Esophagus muscularis mucosa (tissue), 4 donors: ENCODE measurements at regions not wholly inside any gene's neighbourhood (a gene's known extent, or its start where the extent isn't known, plus 50 kb on each side); places are given as distances from the start of the nearest gene placed in this dataset.

ENCODE experiments used
- DNase-seq: peaks from one replicate; pipeline ENCODE4 v3.0.0-alpha.2; 2017; ENCODE audit errors: extremely low spot score
- H3K27ac ChIP-seq, 4 donors: fragments of 200-600 bp; sonication (generic); replicated peaks in 1 of 4; 1 replicate in 3 of 4; 2 replicates in 1 of 4; pipeline ENCODE4 v1.5.1; 2016 to 2019; ENCODE audit warnings: mild to moderate bottlenecking in 1 of 4
- H3K27me3 ChIP-seq, 4 donors: fragments of 200-600 bp; sonication (generic); one replicate each; pipeline versions ENCODE4 v1.5.1 to v1.6.0; 2016 to 2019
- H3K36me3 ChIP-seq, 4 donors: fragments of 200-600 bp; sonication (generic); one replicate each; pipeline ENCODE4 v1.5.1; 2016 to 2019
- H3K4me1 ChIP-seq, 4 donors: fragments of 200-600 bp; sonication (generic); one replicate each; pipeline ENCODE4 v1.5.1; 2016 to 2019
- H3K4me3 ChIP-seq, 4 donors: fragments of 200-600 bp; sonication (generic); 1 replicate in 2 of 4; 2 replicates in 2 of 4; pipeline ENCODE4 v1.5.1; 2016 to 2019; ENCODE audit warnings: mild to moderate bottlenecking in 4 of 4, moderate library complexity in 1 of 4
- H3K9me3 ChIP-seq, 4 donors: fragments of 200-600 bp; sonication (generic); 1 replicate in 3 of 4; 2 replicates in 1 of 4; pipeline ENCODE4 v1.5.1; 2016 to 2019
- CTCF ChIP-seq, 3 experiments: fragments of 200-600 bp in 2 of 3; fragments of 450-650 bp in 1 of 3; sonication (generic) in 2 of 3; IDR thresholded peaks; one replicate each; pipeline ENCODE4 v1.5.1; 2017 to 2019; ENCODE audit warnings: antibody characterized with exemption in 3 of 3, mild to moderate bottlenecking in 2 of 3, moderate library complexity in 1 of 3
- EP300 ChIP-seq: sonication (generic); formaldehyde crosslinking; IDR thresholded peaks from one replicate; pipeline ENCODE4 v1.6.1; 2017; ENCODE audit warnings: antibody characterized with exemption
- POLR2A ChIP-seq: fragments of 450-650 bp; IDR thresholded peaks from one replicate; pipeline ENCODE4 v1.6.1; 2017; ENCODE audit warnings: antibody characterized with exemption, moderate library complexity, mild to moderate bottlenecking, low read depth
- POLR2AphosphoS5 ChIP-seq, 2 donors: sonication (generic); formaldehyde crosslinking; IDR thresholded peaks; one replicate each; pipeline ENCODE4 v1.6.1; 2017; ENCODE audit warnings: antibody characterized with exemption in 2 of 2
- WGBS: methylation state at CpG from one replicate; pipeline ENCODE4 v1.1.5; 2018; 5-methylcytosine and 5-hydroxymethylcytosine counted together
- intact Hi-C: fragments of 100-400 bp; cut with DNase I; formaldehyde crosslinking; loops from one replicate; pipeline ENCODE4 v1.15.1; 2023

- intact Hi-C loops, result no loop called here
- no peaks in the 10 kb centered on the region for H3K36me3 ChIP-seq
- no peaks in the 10 kb centered on the region for H3K4me1 ChIP-seq
- H3K4me3 ChIP-seq, result no peak overlapping the region
- TF ChIP-seq POLR2AphosphoS5 (IDR thresholded peaks at IDR 0.05) (no peak), CTCF (IDR thresholded peaks at IDR 0.05) (no peak), POLR2A (no peak), EP300 (no peak)
- no peaks in the 10 kb centered on the region for H3K9me3 ChIP-seq
- no peak for DNase-seq
- 59% methylated on average over 4 of the region's 4 CpGs for WGBS
- H3K27me3 ChIP-seq, result no peaks in the 10 kb centered on the region
- no peak overlapping the region for H3K27ac ChIP-seq
These were observed 819.5 kb downstream of the KCNT2 start for GRCh38 chr1:195788721-195789120.

GRCh38 chr1:195785830-195786229, 822.4 kb downstream of the KCNT2 start:
- Histone ChIP-seq H3K4me3 (no peak overlapping the region), H3K36me3 (no peaks in the 10 kb centered on the region), H3K27me3 (no peaks in the 10 kb centered on the region), H3K9me3 (no peaks in the 10 kb centered on the region), H3K27ac (no peak overlapping the region), H3K4me1 (no peaks in the 10 kb centered on the region)
- TF ChIP-seq EP300 (no peak), CTCF (IDR thresholded peaks at IDR 0.05) (no peak), POLR2AphosphoS5 (IDR thresholded peaks at IDR 0.05) (no peak), POLR2A (no peak)
- DNase-seq, result no peak
- WGBS, result 62% methylated on average over 1 of the region's 1 CpG
- intact Hi-C loops, result no loop called here

- Histone ChIP-seq H3K36me3 (no peaks in the 10 kb centered on the region), H3K4me3 (no peak overlapping the region), H3K27ac (no peak overlapping the region), H3K9me3 (no peaks in the 10 kb centered on the region), H3K4me1 (no peaks in the 10 kb centered on the region), H3K27me3 (no peaks in the 10 kb centered on the region)
- TF ChIP-seq EP300 (no peak), CTCF (IDR thresholded peaks at IDR 0.05) (no peak), POLR2A (no peak), POLR2AphosphoS5 (IDR thresholded peaks at IDR 0.05) (no peak)
- WGBS, result 87% methylated on average over 3 of the region's 3 CpGs
- DNase-seq, result no peak
- intact Hi-C loops, result no loop called here
These were observed 834.3 kb downstream of the KCNT2 start for GRCh38 chr1:195773931-195774330.

- no peaks in the 10 kb centered on the region for H3K27me3 ChIP-seq
- no peak overlapping the region for H3K27ac ChIP-seq
- intact Hi-C loops, result no loop called here
- TF ChIP-seq EP300, result no peak
- no peak for TF ChIP-seq POLR2AphosphoS5 (IDR thresholded peaks at IDR 0.05)
- no peak for TF ChIP-seq CTCF (IDR thresholded peaks at IDR 0.05)
- TF ChIP-seq POLR2A, result no peak
- no peak for DNase-seq
- no peaks in the 10 kb centered on the region for H3K9me3 ChIP-seq
- no peaks in the 10 kb centered on the region for H3K4me1 ChIP-seq
- no peaks in the 10 kb centered on the region for H3K36me3 ChIP-seq
- no peak overlapping the region for H3K4me3 ChIP-seq
These were observed 838.8 kb downstream of the KCNT2 start for GRCh38 chr1:195769461-195769860.

- H3K9me3 ChIP-seq, result no peaks in the 10 kb centered on the region
- no peak overlapping the region for H3K27ac ChIP-seq
- no peak overlapping the region for H3K4me3 ChIP-seq
- TF ChIP-seq POLR2AphosphoS5 (IDR thresholded peaks at IDR 0.05), result no peak
- no peak for TF ChIP-seq EP300
- no peak for TF ChIP-seq POLR2A
- no peak for TF ChIP-seq CTCF (IDR thresholded peaks at IDR 0.05)
- no peak for DNase-seq
- intact Hi-C loops, result no loop called here
- H3K4me1 ChIP-seq, result no peaks in the 10 kb centered on the region
- H3K27me3 ChIP-seq, result no peaks in the 10 kb centered on the region
- no peaks in the 10 kb centered on the region for H3K36me3 ChIP-seq
These were observed 839.3 kb downstream of the KCNT2 start for GRCh38 chr1:195768936-195769335.
